H4 (cell line): ENCODE measurements at regions not wholly inside any gene's neighbourhood (a gene's known extent, or its start where the extent isn't known, plus 50 kb on each side); places are given as distances from the start of the nearest gene placed in this dataset.
A peak's percentile ranks its signal among the peaks of the same experiment; 100 is the strongest.

Source experiments
- DNase-seq: peaks from one replicate; pipeline ENCODE4 v3.0.0-alpha.2; 2015; ENCODE audit warnings: low spot score

GRCh38 chr6:44049989-44050871 is 77.0 kb downstream of the MRPL14 start:
- peak; percentile 72 for DNase-seq

- DNase-seq: peak; percentile 81
Measured at GRCh38 chr6:44049163-44049988, 77.9 kb downstream of the MRPL14 start.

- DNase-seq: no peak
Measured at GRCh38 chr6:44048277-44048676, 79.0 kb downstream of the MRPL14 start.

- no peak for DNase-seq
Measured at GRCh38 chr6:44047801-44048200, 79.5 kb downstream of the MRPL14 start.

- no peak for DNase-seq
Measured at GRCh38 chr6:44047179-44047546, 80.1 kb downstream of the MRPL14 start.

- DNase-seq: no peak
Measured at GRCh38 chr6:44046516-44047178, 80.6 kb downstream of the MRPL14 start.

GRCh38 chr6:44045672-44046015 is 81.6 kb downstream of the MRPL14 start:
- no peak for DNase-seq

- DNase-seq: no peak
Measured at GRCh38 chr6:44044940-44045671, 82.1 kb downstream of the MRPL14 start.

- no peak for DNase-seq
Measured at GRCh38 chr6:44044154-44044539, 83.1 kb downstream of the MRPL14 start.

GRCh38 chr6:44043479-44044153 is 83.6 kb downstream of the MRPL14 start:
- no peak for DNase-seq

- no peak for DNase-seq
Measured at GRCh38 chr6:44042989-44043478, 84.2 kb downstream of the MRPL14 start.

GRCh38 chr6:44042261-44042988 is 84.8 kb downstream of the MRPL14 start:
- no peak for DNase-seq

- DNase-seq: peak; percentile 96
Measured at GRCh38 chr6:44041461-44042260, 85.6 kb downstream of the MRPL14 start.

GRCh38 chr6:44040786-44041185 is 86.5 kb downstream of the MRPL14 start:
- DNase-seq: no peak

- DNase-seq: no peak
Measured at GRCh38 chr6:44039839-44040350, 87.4 kb downstream of the MRPL14 start.

- DNase-seq: no peak
Measured at GRCh38 chr6:44039191-44039719, 88.0 kb downstream of the MRPL14 start.

- DNase-seq: no peak
Measured at GRCh38 chr6:44038543-44039065, 88.6 kb downstream of the MRPL14 start.

- DNase-seq: no peak
Measured at GRCh38 chr6:44037847-44038542, 89.3 kb downstream of the MRPL14 start.
